DOHH2 (cell line): ENCODE measurements at regions not wholly inside any gene's neighbourhood (a gene's known extent, or its start where the extent isn't known, plus 50 kb on each side); places are given as distances from the start of the nearest gene placed in this dataset.

Source experiments
- H3F3A ChIP-seq: fragments of 200-600 bp; sonication (generic), shearing (Covaris generic); 2 replicates; pipeline ENCODE4 v1.6.0; 2016; ENCODE audit warnings: antibody characterized with exemption, mild to moderate bottlenecking; ENCODE audit not compliant: control insufficient read depth, insufficient read depth
- H3K27ac ChIP-seq: fragments of 200-600 bp; sonication (generic); 2 replicates; pipeline ENCODE4 v1.5.1; 2014; ENCODE audit warnings: low read depth, mild to moderate bottlenecking, low read length, moderate library complexity
- H3K27me3 ChIP-seq: fragments of 200-600 bp; sonication (generic); 2 replicates; pipeline ENCODE4 v1.6.1; 2014; ENCODE audit warnings: mild to moderate bottlenecking, low read length, mixed read lengths; ENCODE audit not compliant: control insufficient read depth
- H3K36me3 ChIP-seq: fragments of 200-600 bp; sonication (generic); 2 replicates; pipeline ENCODE4 v1.6.1; 2014; ENCODE audit warnings: mild to moderate bottlenecking, low read length, moderate library complexity, mixed read lengths; ENCODE audit not compliant: control insufficient read depth
- H3K4me1 ChIP-seq: fragments of 200-600 bp; sonication (generic); 2 replicates; pipeline ENCODE4 v1.6.1; 2014; ENCODE audit warnings: mild to moderate bottlenecking, low read length, mixed read lengths; ENCODE audit not compliant: control insufficient read depth
- H3K4me2 ChIP-seq: fragments of 200-600 bp; sonication (generic); 2 replicates; pipeline ENCODE4 v1.6.0; 2014; ENCODE audit warnings: mild to moderate bottlenecking, low read length, moderate library complexity
- H3K4me3 ChIP-seq: fragments of 200-600 bp; sonication (generic); 2 replicates; pipeline ENCODE4 v1.5.1; 2014; ENCODE audit warnings: mild to moderate bottlenecking, low read length, mixed read lengths
- H3K79me2 ChIP-seq: fragments of 200-600 bp; sonication (generic); 2 replicates; pipeline ENCODE4 v1.6.1; 2014; ENCODE audit warnings: mild to moderate bottlenecking, low read length, mixed read lengths; ENCODE audit not compliant: control insufficient read depth
- H3K9me2 ChIP-seq: fragments of 200-600 bp; sonication (generic); replicated peaks from 2 replicates; pipeline ENCODE4 v1.6.1; 2014; ENCODE audit warnings: mild to moderate bottlenecking, low read length, mixed read lengths; ENCODE audit not compliant: control insufficient read depth
- H3K9me3 ChIP-seq: fragments of 200-600 bp; sonication (generic); 2 replicates; pipeline ENCODE4 v1.6.1; 2014; ENCODE audit warnings: antibody characterized with exemption, low read length, mixed read lengths; ENCODE audit not compliant: control insufficient read depth, insufficient read depth
- H4K20me1 ChIP-seq: fragments of 200-600 bp; sonication (generic); 2 replicates; pipeline ENCODE4 v1.6.0; 2014; ENCODE audit warnings: low read depth, mild to moderate bottlenecking, antibody characterized with exemption, low read length, moderate library complexity; ENCODE audit not compliant: control insufficient read depth, insufficient read depth
- CTCF ChIP-seq: fragments of 200-600 bp; sonication (generic); IDR thresholded peaks from one replicate; pipeline ENCODE4 v1.5.1; 2014; ENCODE audit warnings: antibody characterized with exemption, mild to moderate bottlenecking, low read depth, low read length; ENCODE audit not compliant: poor library complexity, severe bottlenecking
- EZH2phosphoT487 ChIP-seq: fragments of 200-600 bp; sonication (generic); IDR thresholded peaks from 2 replicates; pipeline ENCODE4 v1.6.1; 2017; ENCODE audit warnings: borderline replicate concordance, mild to moderate bottlenecking, antibody characterized with exemption, low read length, moderate library complexity, mixed read lengths

GRCh38 chr12:30399859-30400258 lies 295.8 kb downstream of the IPO8 start:
- Histone ChIP-seq H3K27me3 (no peaks in the 10 kb centered on the region), H3F3A (no peaks in the 10 kb centered on the region), H3K4me1 (no peaks in the 10 kb centered on the region), H3K27ac (no peak overlapping the region), H3K4me2 (no peak overlapping the region), H3K79me2 (no peaks in the 10 kb centered on the region), H3K36me3 (no peaks in the 10 kb centered on the region), H4K20me1 (no peaks in the 10 kb centered on the region), H3K4me3 (no peak overlapping the region), H3K9me2 (no peaks in the 10 kb centered on the region), H3K9me3 (no peaks in the 10 kb centered on the region)
- TF ChIP-seq EZH2phosphoT487 (no peak), CTCF (no peak)

- no peaks in the 10 kb centered on the region for H3F3A ChIP-seq
- no peaks in the 10 kb centered on the region for H3K4me1 ChIP-seq
- H3K27ac ChIP-seq = no peak overlapping the region
- no peaks in the 10 kb centered on the region for H3K79me2 ChIP-seq
- H3K36me3 ChIP-seq = no peaks in the 10 kb centered on the region
- H3K27me3 ChIP-seq = no peaks in the 10 kb centered on the region
- no peaks in the 10 kb centered on the region for H4K20me1 ChIP-seq
- TF ChIP-seq EZH2phosphoT487 = no peak
- TF ChIP-seq CTCF = no peak
- H3K4me3 ChIP-seq = no peak overlapping the region
- no peak overlapping the region for H3K4me2 ChIP-seq
- H3K9me3 ChIP-seq = no peaks in the 10 kb centered on the region; the same call in 1 of the 2 replicates
- H3K9me2 ChIP-seq = no peaks in the 10 kb centered on the region
These were observed 299.1 kb downstream of the IPO8 start for GRCh38 chr12:30396576-30396975.

GRCh38 chr12:30395190-30395589 lies 300.5 kb downstream of the IPO8 start:
- H3K79me2 ChIP-seq = no peaks in the 10 kb centered on the region
- H3K27ac ChIP-seq = no peak overlapping the region
- no peak overlapping the region for H3K4me2 ChIP-seq
- no peaks in the 10 kb centered on the region; the same call in 1 of the 2 replicates for H3K9me3 ChIP-seq
- no peaks in the 10 kb centered on the region for H3F3A ChIP-seq
- no peaks in the 10 kb centered on the region for H3K4me1 ChIP-seq
- no peak overlapping the region for H3K4me3 ChIP-seq
- no peaks in the 10 kb centered on the region for H3K27me3 ChIP-seq
- no peaks in the 10 kb centered on the region for H3K9me2 ChIP-seq
- no peaks in the 10 kb centered on the region for H3K36me3 ChIP-seq
- TF ChIP-seq EZH2phosphoT487 (no peak), CTCF (no peak)
- no peaks in the 10 kb centered on the region for H4K20me1 ChIP-seq
